ENCODE measurements at regions not wholly inside any gene's neighbourhood (a gene's known extent, or its start where the extent isn't known, plus 50 kb on each side); places are given as distances from the start of the nearest gene placed in this dataset.

DNA sequence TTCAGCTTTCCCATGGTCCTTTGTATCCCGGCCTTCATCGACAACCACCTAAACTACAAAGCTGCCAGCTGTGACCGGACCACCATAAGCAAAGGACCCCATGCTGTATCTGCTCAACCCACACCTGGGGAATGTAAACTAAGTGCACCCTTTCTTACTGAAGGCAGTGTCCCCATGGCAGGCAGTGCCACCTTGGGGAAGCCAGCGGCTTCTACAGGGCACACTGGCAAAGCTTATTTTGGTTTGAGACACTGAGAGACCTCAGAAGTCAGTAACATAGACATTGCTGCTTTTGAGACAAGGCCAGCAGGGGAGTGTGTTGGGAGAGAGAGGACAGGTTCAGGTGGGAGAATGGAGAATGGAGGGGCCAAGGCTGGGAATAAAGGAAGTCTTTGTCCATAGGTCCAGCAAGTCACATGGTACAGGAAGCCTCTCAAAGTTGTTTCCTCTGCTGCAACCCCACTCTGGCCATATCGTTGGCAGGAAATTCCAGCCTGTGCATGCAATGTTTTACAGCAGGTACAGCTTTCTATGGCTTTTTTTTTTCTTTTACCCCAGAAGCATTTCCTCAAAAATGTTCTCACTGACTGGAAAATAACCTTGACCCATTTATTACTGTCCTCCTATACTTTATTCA lies 85.9 kb upstream of the NPVF start:
- FAIRE-seq: no peak

DNA sequence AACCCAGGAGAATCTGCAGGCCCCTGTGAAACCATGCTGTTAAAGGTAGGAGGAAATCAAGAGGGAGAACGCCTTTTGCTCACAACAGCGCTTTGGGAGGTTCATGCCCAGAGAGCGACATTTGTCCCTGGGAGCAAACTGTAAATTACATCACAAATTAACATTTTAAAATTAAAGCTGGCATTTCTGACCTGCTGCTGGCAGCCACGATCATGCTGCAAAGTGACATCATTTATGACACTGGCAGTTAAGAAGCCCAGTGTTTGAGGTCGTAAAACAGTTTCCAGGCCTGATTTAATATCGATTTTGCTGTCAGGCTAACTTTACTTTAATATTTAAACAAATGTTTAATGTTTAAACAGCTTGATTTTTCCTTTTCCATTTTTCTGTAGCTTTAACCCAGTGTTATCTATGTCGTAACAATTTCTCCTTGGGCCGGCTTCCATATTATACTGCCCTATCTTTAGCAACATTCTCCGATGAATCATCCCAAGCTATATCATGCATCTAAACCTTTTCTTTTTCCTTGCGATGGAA lies 86.5 kb upstream of the NPVF start:
- FAIRE-seq: no peak
- DNase-seq (ENCODE audit: low spot score): no peak

More for the DNA sequence above, 85.9 kb upstream of the NPVF start:
- no peak for DNase-seq (ENCODE audit: low spot score)

DNA sequence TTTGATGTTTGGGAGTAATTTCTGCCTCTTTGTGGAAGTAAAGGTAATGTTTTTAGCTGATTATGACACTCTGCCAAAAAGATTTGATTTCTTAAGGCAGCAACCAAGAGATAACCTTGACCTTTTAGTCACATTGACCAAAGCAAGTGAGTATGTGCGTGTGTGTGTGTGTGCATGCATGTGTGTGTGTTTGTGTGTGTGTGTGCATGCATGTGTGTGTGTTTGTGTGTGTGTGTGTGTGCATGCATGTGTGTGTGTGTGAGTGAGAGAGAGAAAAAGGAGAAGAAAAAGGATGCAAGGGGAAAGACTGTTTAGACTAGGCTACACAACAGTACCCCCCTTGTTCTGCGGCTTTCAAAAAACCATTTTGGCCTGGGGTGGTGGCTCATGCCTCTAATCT lies 88.1 kb upstream of the NPVF start:
- no peak for DNase-seq (ENCODE audit: low spot score)

GRCh38 chr7:25318047-25318446 lies 89.8 kb upstream of the NPVF start:
- DNase-seq (ENCODE audit: low spot score) (no peak), FAIRE-seq (no peak)

More for the DNA sequence above, 88.1 kb upstream of the NPVF start:
- FAIRE-seq: no peak

- DNase-seq (ENCODE audit: low spot score): no peak
- no peak for FAIRE-seq
These were observed 91.4 kb upstream of the NPVF start for GRCh38 chr7:25319707-25320106.

GRCh38 chr7:25320791-25321190 lies 92.5 kb upstream of the NPVF start:
- no peak for FAIRE-seq

DNA sequence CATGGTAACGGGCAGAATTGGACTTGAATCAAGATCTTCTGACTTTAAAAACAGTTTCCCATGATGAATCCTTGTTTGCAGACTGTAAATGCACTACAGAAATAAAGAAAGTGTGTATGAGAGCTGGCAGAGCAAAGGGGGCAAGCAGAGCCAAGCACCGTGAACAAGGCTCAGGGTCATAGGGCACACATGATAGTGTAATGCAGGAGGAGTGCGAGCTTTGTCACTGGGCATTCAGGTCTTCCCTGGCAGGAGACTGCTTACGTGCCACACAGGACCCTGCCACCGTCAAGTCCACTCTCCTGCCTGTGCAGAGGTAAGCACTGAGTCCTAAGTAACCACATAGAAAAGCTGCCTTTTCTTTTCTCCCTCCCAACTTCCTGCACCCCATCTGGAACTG lies 93.1 kb upstream of the NPVF start:
- no peak for DNase-seq (ENCODE audit: low spot score)
- no peak for FAIRE-seq

More at GRCh38 chr7:25320791-25321190, 92.5 kb upstream of the NPVF start:
- no peak for DNase-seq (ENCODE audit: low spot score)

GRCh38 chr7:25322473-25322872 lies 94.2 kb upstream of the NPVF start:
- no peak for FAIRE-seq
- DNase-seq (ENCODE audit: low spot score): no peak

- no peak for FAIRE-seq
These were observed 97.0 kb upstream of the NPVF start for GRCh38 chr7:25325186-25325757.

DNA sequence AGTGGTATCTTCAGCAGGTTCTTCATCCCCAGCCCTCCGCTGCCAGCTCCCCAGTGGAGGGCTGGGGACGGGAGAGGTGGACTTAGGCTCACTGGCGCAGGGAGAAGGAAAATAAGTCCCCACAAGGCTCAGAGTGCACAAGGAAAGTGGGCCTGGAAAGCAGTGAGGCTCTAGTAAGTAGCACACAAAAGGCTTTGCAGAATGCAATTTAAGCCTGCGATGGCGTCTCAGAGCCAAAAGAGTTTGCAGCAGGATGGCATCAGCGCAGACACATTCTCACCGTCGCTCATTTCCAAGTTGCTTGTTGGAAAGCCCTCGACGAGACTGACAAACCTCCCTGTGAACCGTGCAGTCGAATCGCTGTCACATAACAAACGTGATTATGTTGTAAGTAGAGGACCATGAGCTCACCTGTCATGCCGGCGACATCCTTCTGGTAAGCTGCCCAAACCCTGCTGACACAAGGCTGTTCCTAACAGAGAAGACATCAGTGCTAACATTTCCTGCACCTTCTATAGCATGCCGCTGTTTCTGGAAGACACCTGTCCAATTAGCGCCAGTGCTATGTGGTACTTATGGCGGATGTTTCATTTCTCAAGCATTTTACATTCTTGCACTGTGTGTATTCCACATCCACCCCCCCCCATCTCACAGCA lies 98.3 kb upstream of the NPVF start:
- no peak for DNase-seq (ENCODE audit: low spot score)
- FAIRE-seq: no peak

More at GRCh38 chr7:25325186-25325757, 97.0 kb upstream of the NPVF start:
- no peak for DNase-seq (ENCODE audit: low spot score)

DNA sequence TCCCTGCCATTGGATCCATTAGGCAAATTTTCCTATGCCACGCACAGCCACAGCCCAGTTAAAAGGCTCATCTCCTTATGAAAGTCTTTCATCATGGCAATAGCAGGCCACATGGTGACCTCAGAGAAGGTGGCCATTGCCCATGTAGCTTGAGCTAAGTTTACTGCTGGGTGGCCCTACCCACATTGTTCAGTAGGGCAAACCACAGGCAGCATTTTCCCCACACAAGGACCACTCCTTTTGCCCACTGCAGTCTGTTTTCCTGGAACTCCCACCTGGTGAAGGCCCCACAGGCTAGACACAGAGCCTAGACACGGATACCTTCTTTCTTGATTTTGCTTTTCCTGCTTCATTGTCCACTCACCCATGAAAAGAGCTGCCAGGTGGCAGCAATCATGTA lies 101.5 kb upstream of the NPVF start:
- DNase-seq (ENCODE audit: low spot score): no peak

GRCh38 chr7:25333296-25333928 lies 105.1 kb upstream of the NPVF start:
- FAIRE-seq: no peak
- no peak for DNase-seq (ENCODE audit: low spot score)

More for the DNA sequence above, 101.5 kb upstream of the NPVF start:
- no peak for FAIRE-seq

DNA sequence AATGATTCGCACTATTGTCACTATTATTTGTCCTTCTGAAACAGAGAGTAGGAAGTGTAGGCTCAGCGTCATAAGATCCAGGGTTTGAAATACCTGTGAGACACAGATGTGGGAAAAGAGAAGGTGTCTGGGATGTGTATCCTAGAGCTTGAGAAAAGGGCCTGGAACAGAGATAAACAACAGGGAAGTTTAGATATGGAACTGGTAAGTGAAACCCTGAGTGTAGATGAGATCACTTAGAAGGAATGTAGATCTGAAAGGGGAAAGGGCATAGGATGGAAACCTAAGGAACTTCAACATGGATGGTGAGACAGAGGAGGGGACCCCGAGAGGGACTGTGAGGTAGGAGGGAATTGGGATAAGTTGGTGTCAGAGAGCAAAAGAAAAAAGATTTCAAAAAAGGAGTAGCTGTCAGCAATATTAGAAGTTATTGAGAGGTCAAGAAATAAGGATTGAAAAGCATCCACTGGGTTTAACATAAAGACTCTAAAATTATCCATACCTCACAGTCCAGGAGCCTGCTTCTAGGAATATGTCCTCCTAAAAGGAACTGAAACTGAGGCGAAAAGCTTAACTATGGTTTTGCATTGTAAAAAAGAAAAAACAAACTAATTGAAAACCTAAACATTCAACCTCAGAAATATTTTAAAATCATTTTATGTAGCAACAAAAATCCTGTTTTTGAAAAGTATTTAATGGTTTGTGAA lies 119.2 kb upstream of the NPVF start:
- FAIRE-seq: no peak
- DNase-seq (ENCODE audit: low spot score): no peak

DNA sequence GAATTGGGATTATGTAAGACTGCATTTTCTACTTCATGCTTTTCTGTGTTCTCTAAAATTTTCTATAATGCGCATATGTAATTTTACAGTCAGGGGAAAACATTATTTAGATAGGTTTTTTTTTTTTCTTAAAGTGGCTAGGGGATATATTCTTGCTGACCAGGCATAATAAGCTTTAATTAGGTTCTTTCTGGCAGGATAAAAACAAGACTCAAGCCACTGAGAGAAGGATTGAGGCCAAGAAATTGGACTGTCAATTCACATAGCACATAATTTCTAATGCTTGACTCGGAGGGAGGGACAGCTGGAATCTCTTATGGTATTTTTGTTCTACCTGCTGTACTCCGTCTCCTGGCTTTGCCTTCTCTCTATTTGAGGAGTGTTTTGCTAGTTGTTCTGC lies 119.8 kb upstream of the NPVF start:
- DNase-seq (ENCODE audit: low spot score) (no peak), FAIRE-seq (no peak)

GRCh38 chr7:25349283-25350017 lies 121.2 kb upstream of the NPVF start:
- FAIRE-seq (no peak), DNase-seq (ENCODE audit: low spot score) (no peak)

DNA sequence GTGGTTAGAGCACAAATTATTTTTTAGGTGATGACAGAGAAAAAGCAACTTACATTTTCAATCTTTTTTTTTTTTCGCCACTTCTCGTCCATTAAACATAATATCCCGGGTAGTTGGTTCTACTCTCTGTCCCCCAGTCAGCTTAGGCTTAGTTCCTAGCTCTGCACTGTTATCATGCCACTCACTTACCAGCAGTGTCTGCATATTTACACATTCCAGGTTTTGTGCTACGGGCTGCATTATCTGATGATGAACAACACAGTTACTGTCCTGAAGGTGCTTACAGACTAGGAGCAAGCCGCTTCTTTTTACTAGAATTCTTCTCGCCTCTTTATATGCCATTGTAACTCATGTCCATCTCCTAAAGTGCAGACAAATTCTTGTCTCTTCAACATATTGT lies 121.8 kb upstream of the NPVF start:
- FAIRE-seq (no peak), DNase-seq (ENCODE audit: low spot score) (no peak)

DNA sequence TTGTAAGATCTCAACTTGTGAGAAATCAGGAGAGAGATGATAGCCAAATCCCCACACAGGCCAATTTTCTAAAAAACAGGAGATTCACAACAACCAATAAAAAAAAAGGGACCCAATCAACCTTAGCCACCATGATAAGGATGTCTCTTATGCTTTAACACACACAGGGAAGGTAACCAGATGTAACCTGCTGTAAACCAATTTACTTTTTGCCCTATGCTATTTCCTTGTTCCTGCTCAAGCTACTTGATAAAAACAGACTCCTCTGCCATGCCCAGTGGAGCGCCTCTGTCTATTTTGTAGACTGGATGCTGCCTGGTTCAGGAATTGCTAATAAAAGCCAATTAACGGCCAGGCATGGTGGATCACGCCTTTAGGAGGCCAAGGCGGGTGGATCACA lies 123.5 kb upstream of the NPVF start:
- FAIRE-seq: no peak

GRCh38 chr7:25353196-25353595 lies 124.9 kb upstream of the NPVF start:
- no peak for DNase-seq (ENCODE audit: low spot score)

More for the DNA sequence above, 123.5 kb upstream of the NPVF start:
- no peak for DNase-seq (ENCODE audit: low spot score)

GRCh38 chr7:25353732-25354131 lies 125.4 kb upstream of the NPVF start:
- DNase-seq (ENCODE audit: low spot score): no peak
- FAIRE-seq: no peak

More at GRCh38 chr7:25353196-25353595, 124.9 kb upstream of the NPVF start:
- no peak for FAIRE-seq

DNA sequence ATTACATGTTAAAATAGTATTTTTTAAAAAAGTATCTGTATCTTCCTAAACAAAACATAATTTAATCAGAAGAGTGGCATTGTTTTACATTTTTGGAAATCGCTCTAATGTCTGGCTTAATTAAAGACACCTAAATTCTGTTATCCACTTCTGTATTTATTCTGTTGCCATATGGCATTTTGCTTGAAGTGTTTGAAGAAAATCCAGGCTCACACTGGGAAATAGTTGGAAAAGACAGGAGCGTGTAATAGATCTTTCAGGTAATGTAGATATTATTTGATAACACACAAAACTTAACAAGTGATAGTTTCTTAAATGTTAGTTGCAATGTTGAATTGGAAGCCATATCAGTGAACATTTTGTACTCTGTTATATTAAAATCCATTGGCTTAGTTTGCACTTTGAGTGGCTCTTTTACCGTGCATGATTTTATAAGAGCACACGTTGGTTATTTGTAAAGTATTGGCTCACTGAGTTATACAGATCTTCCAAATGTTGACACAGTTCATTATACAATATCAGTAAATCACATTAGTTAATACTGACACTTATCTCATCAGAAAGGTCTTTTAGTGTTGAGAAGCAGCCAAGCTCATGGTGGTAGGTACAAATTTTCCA lies 128.4 kb upstream of the NPVF start:
- DNase-seq (ENCODE audit: low spot score): no peak
- no peak for FAIRE-seq

Data from RCC 7860 (cell line).